Fibroblast of skin of right biceps (primary cell): ENCODE measurements at regions not wholly inside any gene's neighbourhood (a gene's known extent, or its start where the extent isn't known, plus 50 kb on each side); places are given as distances from the start of the nearest gene placed in this dataset.
"Not testable (repeated sequence)": the region's sequence is repeated elsewhere in the genome, so short reads cannot be mapped to it uniquely, and the experiment has no call there.

Experiments
- DNase-seq: peaks from one replicate; pipeline ENCODE4 v3.0.0-alpha.2; 2013

DNA sequence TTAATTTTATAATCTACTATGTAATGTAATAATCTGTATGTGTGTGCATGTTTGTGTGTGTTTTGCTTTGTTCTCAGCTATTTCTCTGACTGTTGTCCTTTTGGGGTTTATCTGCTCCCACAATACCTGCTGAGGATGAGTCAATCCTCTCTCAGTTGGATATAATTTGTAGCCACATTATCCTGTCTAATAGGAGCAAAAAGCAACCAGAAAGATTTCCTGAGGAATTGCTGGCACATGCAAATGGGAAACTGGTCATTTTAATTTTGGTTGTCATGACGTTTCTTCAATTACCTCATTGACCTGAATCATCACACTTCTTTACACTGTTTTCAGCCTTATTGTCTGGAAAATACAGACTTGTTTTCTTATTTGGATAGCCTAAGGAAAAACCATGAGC is 488.4 kb downstream of the KLF5 start:
- no peak for DNase-seq

- DNase-seq: no peak
Measured at GRCh38 chr13:73544175-73544574, 485.4 kb downstream of the KLF5 start.

- no peak for DNase-seq
Measured at GRCh38 chr13:73542446-73542845, 483.6 kb downstream of the KLF5 start.

GRCh38 chr13:73536865-73537264 is 478.1 kb downstream of the KLF5 start:
- DNase-seq: no peak

- no peak for DNase-seq
Measured at GRCh38 chr13:73535341-73535740, 476.5 kb downstream of the KLF5 start.

GRCh38 chr13:73532987-73533510 is 474.2 kb downstream of the KLF5 start:
- no peak for DNase-seq

DNA sequence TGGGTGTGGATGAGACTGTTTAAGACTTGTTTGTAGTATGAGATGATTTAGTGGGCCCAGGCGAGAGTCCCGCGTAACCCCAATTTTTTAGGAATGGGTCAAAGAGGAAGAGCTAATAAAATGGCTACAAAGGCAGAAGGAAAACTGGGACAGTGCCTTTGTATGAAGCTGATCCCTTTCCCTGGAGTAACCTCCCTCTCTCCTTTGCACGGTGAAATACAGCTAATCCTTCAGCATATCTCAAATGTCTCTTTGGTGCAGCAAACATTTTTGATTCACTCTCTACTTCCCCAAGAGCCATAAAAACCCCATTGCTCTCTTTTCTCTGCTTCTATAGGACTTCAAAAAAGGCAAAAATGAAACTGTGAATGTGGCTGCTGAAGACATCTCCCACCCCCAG is 473.8 kb downstream of the KLF5 start:
- DNase-seq: no peak

GRCh38 chr13:73531014-73531413 is 472.2 kb downstream of the KLF5 start:
- no peak for DNase-seq

- DNase-seq: no peak
Measured at GRCh38 chr13:73522937-73523336, 464.1 kb downstream of the KLF5 start.

DNA sequence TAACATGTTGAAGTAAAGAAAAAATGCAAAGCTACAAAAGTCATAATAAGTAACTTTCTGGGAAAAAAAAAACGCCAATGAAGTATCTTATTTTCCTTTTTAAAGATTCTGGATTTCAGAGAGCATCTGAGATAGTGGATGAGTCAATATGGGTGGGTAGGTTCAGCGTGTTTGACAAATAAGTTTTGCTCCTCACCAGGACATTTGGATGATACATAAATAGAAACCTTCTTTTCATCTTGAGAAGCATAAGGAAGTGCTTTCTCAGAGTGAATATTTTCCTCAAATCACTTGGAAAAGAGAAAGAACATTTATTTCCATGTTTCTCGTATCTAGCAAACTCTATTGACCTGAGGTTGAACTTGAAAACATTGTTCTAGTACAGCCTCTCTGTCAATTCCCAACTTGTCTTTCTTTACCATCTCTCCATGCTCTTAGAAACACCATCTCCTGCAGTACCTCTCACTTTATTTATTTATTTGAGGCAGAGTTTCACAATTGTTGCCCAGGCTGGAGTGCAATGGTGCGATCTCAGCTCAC is 463.2 kb downstream of the KLF5 start:
- DNase-seq: no peak

DNA sequence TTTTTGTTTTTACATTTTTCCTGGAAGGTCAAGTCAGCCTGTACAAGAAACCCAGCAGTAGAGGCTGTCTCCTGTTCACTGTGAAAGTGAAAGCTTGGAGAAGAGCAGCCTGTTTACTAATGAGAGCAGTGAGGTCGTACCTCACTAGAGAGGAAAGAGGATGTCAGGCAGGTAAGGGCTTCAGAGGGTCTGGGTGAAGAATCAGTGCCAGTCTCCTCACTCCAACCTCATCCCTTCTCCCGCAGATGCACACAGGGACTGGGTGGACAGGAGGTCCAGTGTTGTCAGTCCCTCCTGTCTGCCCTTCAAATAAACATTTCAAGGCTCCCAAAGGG is 462.5 kb downstream of the KLF5 start:
- DNase-seq: no peak

GRCh38 chr13:73520566-73521289 is 461.9 kb downstream of the KLF5 start:
- no peak for DNase-seq

DNA sequence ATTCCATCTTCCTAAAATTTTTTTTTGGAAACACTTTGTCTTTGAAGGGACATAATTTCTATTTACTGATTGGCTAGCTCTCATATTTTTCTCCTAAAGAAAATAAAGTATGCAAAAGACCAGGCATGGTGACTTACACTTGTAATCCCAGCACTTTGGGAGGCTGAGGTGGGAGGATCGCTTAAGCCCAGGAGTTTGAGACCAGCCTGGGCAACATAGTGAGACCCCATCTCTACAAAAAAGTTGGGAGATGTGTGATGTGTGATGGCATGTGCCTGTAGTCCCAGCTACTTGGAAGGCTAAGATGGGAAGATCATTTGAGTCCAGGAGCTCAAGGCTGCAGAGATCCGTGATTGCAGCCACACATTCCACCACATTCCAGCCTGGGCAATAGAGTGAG is 461.3 kb downstream of the KLF5 start:
- DNase-seq: not testable (repeated sequence)

DNA sequence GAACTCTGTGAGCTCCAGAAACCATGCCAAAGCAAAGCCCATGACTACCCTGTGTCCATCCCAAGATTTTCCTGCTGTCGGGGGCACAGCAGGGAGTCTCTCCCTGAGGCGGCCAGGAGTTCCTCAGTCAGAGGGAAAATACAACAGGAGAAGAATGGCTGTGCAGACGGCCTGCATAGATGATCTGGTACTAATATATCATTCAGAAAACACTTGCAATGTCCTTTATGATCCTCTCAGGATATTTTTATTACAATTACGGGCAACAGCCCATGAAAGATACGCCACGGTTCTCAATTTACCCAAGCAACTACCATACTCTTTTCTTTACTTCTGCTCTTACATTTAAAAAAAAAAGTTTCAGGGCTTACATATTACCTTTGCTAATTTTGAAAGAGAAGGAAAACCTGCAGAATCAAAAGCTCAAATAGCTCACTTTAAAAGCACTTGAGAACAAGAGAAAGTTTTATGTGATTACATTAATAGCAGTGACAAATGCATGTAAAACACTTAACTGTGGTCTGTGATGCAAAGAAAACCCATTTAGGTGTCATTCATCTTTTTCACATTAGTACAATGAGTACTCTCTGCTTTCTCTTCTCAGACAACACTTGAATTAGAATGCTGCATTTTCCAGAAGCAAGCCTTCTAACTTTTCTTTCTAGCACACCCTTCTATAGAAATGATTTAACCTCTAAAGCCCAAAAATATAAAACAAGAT is 460.8 kb downstream of the KLF5 start:
- no peak for DNase-seq

DNA sequence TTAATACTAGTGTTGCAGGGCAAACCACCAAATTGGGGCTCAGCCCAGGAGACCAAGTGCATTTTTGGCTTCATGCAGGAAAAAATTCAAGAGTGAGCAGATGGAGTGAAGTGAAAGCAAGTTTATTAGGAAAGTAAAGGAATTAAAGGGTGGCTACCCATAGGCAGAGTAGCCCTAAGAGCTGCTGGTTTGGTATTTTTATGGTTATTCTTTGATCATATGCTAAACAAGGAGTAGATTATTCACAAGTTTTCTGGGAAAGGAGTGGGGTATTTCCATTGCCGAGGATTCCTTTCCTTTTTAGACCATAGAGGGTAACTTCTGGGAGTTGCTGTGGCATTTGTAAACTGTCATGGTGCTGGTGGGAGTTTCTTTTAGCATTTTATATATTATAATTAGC is 459.0 kb downstream of the KLF5 start:
- no peak for DNase-seq

- no peak for DNase-seq
Measured at GRCh38 chr13:73516731-73517130, 457.9 kb downstream of the KLF5 start.

DNA sequence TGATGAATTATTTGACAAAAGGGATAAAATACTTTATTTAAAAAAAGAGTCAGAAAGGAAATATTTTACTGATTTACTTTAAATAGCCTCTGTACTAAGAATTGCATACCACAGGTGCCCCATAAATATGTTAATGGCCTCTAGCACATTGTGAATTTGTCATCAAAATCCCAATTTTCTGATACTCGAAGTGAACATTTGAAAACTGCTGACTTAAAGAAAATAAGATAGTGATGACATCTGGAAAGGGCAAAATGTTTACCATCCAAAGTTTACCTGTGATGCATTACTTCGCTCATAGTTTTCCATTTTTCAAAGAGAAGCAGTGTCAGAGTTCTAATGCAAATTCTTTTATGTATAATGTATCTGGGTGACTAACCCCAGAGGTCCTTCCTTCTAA is 455.4 kb downstream of the KLF5 start:
- no peak for DNase-seq

DNA sequence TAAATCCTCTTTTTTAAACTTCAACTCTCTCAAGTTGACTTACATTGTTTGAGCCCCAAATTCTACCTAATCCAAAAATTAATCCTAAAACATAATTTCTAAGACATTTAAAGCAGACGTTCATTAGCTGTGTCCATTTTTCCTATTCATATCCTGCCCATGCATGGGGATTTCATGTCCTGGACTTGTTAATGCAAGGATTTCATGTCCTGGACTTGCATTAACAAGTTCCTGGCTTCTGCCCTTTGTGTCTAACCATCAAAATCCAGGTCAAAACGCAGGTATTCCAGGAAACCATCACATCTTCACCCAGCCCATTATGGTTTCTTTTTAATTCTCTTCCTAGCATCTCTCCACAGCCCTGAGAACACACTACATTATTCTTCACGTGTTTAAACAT is 454.9 kb downstream of the KLF5 start:
- DNase-seq: no peak

GRCh38 chr13:73508841-73509240 is 450.0 kb downstream of the KLF5 start:
- DNase-seq: no peak

- DNase-seq: no peak
Measured at GRCh38 chr13:73505376-73505890, 446.6 kb downstream of the KLF5 start.

DNA sequence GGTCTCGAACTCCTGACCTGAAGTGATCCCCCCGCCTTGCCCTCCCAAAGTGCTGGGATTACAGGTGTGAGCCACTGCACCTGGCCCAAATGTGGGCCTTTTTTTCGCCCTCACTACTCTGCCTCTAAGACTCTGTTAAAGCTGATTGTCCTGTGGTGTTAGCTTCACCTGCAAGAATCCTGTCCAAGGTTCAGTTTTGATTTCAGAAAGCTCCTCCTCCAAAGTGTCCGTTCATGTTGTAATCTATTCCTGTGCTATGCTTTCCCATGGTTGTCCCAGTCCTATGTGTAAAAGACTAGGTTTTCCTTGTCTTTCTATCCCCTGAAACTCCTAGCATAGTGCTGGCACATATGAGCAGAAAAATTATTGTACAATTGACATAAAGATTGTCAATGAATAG is 440.9 kb downstream of the KLF5 start:
- DNase-seq: no peak

DNA sequence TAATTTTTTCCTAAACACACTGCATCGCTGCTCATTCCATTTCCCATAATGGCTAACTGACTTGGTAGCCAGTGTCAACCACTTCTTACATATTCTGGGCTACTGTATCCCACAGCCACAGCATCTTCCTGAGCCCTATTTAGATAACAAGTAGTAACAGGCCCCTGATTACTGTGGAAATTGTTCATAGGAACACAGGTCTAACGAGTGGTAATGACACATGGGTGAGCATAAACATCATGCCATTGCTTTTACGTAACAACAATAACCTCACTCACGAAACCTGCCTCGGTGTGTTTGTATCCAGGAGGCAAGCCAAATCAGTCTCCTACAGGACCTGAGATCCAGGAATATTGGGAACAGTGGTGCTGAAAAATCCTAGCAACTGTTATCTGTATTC is 438.6 kb downstream of the KLF5 start:
- DNase-seq: no peak

DNA sequence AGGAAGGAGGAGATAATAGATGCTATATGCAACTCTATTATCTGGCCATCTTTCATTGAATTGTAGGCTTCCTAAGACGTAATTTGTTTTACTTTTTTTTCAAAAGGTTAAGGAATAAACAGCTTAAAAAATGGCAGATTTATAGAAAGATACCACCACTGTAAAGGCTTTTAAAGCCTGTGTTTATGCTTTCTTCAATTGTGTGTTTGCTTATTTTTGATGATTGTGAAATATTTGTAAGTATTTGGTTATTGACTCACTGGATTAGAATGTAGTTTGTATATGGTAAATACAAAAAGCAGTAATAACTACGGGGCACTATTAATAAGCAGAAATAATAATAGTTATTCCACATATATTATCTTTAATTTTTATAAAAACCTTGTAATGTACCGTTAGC is 437.9 kb downstream of the KLF5 start:
- no peak for DNase-seq

DNA sequence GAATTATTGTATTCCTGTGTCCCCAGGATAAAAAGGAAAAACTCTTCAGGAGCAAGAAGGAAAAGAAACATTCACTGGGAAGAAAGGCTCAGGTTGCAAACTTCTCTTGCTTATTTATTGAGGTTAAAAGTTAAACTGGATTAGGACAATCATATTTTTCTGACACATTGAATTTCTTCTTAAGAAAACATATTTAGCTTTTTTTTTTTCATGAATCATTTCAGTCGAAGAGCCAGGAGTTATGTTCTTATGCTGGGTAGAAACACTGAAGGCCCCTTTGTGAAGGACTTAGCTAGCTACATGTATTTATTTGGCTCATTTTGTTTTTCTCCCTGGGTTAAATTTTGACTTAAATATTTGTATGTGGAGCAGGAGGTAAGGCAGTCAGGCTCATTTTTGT is 434.0 kb downstream of the KLF5 start:
- DNase-seq: no peak
